Stimulated activated CD4-positive, alpha-beta T cell treated with anti-CD3 and anti-CD28 coated beads, Interleukin-4, amount 100 ng/mL, for 48 hours (primary cell): ENCODE measurements at regions not wholly inside any gene's neighbourhood (a gene's known extent, or its start where the extent isn't known, plus 50 kb on each side); places are given as distances from the start of the nearest gene placed in this dataset.
"Not testable (repeated sequence)": the region's sequence is repeated elsewhere in the genome, so short reads cannot be mapped to it uniquely, and the experiment has no call there.

ENCODE experiments used
- DNase-seq, 2 donors: peaks; one replicate each; pipeline ENCODE4 v3.0.0-alpha.2; 2020; ENCODE audit warnings: low read depth in 2 of 2

GRCh38 chr6:131492932-131493573 is 80.0 kb upstream of the ARG1 start:
- no peak for DNase-seq

DNA sequence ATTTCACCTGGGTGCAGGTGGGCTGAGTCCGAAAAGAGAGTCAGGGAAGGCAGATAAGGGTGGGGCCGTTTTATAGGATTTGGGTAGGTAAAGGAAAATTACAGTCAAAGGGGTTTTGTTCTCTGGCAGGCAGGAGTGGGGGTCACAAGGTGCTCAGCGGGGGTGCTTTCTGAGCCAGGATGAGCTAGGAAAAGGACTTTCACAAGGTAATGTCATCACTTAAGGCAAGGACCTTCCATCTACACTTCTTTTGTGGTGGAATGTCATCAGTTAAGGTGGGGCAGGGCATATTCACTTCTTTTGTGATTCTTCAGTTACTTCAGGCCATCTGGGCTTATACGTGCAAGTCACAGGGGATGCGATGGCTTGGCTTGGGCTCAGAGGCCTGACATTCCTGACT is 68.6 kb upstream of the ARG1 start:
- DNase-seq = not testable (repeated sequence)

- DNase-seq = no peak
Measured at GRCh38 chr6:131510094-131510493, 62.9 kb upstream of the ARG1 start.

- no peak for DNase-seq
Measured at GRCh38 chr6:131510591-131510990, 62.4 kb upstream of the ARG1 start.

GRCh38 chr6:131519670-131520436 is 53.2 kb upstream of the ARG1 start:
- DNase-seq = no peak
